Stimulated activated CD4-positive, alpha-beta T cell treated with anti-CD3 and anti-CD28 coated beads, Interleukin-15, amount 100 ng/mL, for 48 hours (primary cell): ENCODE measurements at regions not wholly inside any gene's neighbourhood (a gene's known extent, or its start where the extent isn't known, plus 50 kb on each side); places are given as distances from the start of the nearest gene placed in this dataset.
"Not testable (repeated sequence)": the region's sequence is repeated elsewhere in the genome, so short reads cannot be mapped to it uniquely, and the experiment has no call there.

Experiments
- DNase-seq, 2 donors: peaks; one replicate each; pipeline ENCODE4 v3.0.0-alpha.2; 2020; ENCODE audit warnings: low read depth in 2 of 2

DNA sequence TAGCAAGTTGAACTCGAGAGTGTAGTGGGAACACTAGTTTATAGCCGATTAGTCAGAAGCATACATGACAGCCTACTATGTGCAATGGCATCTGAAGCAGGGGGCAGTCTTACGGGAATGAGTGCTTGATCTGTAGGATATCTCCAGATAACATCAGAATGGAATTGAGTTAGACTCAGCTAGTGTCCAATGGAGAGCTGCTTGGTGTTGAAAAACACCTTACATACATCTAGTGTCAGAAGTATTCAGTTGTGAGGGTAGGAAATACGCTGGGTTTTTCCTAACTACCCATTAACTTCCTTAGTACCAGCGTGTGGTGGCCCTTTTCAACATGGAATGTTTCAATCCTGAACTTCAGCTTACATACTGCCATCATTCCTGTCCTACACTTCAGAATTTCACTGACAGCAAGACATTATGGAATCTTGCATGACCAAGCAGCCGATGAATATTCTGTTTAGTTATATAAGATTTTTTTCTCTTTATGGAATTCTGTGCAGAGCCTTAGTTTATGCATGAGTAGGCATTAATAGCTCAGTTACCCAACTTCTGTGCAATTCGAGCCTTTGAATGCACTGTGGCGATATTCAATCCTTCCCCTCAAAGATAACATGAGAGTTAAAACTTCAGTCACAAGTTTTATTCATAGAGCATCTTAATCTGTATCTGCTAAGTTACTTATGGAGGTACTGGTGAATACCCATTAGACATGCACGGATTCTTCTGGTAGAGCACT, 218.6 kb upstream of the MOCS1 start:
- DNase-seq, result no peak

DNA sequence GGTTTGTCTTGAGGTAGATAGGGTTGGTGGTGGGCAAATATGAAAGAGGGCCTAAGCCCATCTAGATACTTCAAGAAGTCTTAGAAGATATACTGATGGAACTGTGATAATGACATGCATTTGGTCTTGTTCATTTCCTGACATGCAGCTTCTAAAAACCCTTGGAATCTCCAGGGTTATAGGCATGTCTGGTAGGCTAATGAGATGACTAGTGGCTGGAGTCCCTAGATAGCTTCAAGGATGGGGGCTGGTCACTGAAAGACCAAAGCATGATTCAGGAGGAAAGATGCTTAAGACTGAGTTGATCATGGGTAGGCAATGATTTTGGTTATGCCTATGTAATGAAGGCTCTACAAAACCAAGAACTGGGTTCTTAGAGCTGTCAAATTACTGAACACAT, 217.9 kb upstream of the MOCS1 start:
- no peak for DNase-seq

- DNase-seq, result no peak
Observed at GRCh38 chr6:40148882-40149573, 214.8 kb upstream of the MOCS1 start.

DNA sequence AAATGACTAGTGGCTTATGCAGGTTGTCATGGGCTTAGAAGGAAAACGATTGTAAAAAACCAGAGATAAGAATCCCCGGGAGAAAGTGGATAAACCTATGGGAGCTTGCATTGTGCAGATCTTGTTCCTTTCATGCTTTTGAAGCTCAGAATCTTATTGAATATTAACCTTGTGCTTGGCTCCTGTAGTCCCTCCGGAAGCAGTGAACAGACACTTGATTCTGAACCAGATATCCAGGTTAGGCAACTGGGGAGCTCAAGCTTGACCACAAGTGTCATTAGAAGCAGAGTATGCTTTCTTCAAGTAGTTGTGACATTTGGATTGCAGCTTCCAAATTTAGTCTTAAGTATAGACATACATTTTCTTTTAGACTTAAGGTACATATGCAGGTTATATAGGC, 212.6 kb upstream of the MOCS1 start:
- DNase-seq, result no peak

GRCh38 chr6:40139447-40139846, 205.2 kb upstream of the MOCS1 start:
- no peak for DNase-seq

GRCh38 chr6:40138273-40138720, 204.0 kb upstream of the MOCS1 start:
- no peak for DNase-seq

DNA sequence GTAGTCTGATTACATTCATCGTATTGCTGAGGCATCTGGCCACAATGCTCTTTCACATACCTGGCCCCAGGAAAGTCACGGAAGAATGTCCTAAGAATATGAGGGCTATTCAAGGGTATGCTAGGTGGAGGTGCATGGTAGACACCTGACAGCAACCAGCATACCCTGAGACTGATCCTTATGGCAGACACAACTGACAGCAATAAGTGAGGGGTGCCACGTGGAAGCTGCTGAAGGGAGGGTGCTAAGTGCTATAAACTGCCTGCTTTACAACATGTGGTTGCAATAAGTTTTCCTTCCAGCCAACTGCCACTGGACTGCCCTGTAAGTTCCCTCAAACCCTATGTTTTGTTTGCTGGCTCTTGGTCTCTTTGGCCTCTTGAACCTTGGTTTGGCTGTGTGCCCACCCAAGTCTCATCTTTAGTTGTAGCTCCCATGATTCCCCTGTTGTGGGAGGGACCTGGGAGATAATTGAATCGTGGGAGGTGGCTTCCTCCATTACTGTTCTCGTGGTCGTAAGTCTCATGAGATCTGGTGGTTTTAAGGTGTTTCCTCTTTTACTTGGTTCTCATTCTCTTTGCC, 201.3 kb upstream of the MOCS1 start:
- no peak for DNase-seq

DNA sequence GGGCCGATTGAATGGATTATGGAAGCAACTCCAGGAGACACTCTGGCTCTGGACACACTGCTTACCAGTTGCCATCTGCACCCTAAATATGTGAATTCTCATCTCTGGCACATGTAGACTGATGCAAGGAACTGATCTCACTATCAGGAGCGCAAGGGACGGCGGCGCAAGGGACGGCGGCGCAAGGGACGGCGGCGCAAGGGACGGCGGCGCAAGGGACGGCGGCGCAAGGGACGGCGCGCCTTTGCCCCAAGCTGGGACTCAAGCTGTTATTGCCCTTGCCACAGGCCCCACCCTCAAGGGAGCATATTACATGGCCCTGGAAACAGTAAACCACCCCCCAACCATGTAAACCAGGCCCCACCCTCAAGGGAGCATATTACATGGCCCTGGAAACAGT, 199.7 kb upstream of the MOCS1 start:
- not testable (repeated sequence) for DNase-seq

GRCh38 chr6:40131675-40132074, 197.4 kb upstream of the MOCS1 start:
- no peak for DNase-seq

DNA sequence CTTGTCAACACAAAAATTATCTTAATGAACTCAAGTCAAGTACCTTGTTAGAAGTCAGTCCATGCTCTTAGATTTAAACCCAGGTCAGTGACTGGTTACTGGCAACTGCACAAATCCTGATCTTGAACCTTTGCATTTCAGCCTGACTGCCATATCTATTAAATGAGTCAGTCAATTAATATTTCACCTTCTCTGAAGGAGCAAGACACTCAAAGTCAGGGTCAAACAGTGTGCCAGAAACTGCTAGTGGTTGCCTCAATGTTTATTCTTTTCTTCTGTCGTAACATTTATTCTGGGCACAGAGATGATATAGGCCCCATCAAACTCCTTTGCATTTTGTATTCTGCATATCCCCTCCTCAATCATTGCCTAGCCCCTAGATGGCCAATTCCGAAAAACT, 193.9 kb upstream of the MOCS1 start:
- no peak for DNase-seq

- DNase-seq, result no peak
Observed at GRCh38 chr6:40125680-40126394, 191.6 kb upstream of the MOCS1 start.

- DNase-seq, result no peak
Observed at GRCh38 chr6:40124924-40125323, 190.7 kb upstream of the MOCS1 start.

- DNase-seq, result no peak
Observed at GRCh38 chr6:40116832-40117231, 182.6 kb upstream of the MOCS1 start.

DNA sequence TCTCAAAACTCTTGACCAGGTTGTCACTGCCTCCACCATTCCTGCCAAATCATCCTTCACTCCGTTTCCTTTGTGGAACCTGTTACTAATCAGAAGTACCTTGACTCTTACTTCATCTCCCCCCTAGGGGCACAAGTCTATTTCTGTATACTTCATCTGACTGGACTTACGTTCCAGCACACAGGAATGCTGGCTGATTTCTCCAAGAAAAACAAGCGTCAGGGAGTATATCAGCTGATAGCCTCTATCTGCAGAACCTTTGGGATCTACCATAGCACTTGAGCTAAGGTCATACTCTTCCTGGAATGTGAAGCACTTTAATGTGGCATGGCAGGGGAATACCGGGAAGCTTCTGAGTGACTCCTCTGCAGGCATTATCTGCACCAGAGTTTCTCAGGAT, 178.1 kb upstream of the MOCS1 start:
- DNase-seq, result no peak

GRCh38 chr6:40108736-40109135, 174.5 kb upstream of the MOCS1 start:
- no peak for DNase-seq

DNA sequence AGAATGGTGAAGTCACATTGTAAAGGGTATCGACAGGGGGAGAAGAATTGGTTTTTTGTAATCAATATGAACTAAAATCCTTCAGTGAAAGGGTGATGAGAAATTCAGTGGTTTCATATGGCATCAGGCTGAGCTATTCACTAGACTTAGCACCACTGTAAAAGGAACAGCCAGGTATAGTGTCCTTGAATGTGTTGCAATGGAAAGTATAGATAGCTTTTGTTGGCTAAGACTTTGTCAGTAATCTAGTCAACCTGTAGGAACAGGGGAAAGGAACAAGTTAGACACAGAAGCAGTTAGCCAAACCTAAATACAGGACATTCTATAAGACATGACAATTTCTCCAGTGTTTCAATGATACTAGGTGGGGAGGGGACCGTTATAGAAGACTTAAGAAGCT, 172.6 kb upstream of the MOCS1 start:
- no peak for DNase-seq

DNA sequence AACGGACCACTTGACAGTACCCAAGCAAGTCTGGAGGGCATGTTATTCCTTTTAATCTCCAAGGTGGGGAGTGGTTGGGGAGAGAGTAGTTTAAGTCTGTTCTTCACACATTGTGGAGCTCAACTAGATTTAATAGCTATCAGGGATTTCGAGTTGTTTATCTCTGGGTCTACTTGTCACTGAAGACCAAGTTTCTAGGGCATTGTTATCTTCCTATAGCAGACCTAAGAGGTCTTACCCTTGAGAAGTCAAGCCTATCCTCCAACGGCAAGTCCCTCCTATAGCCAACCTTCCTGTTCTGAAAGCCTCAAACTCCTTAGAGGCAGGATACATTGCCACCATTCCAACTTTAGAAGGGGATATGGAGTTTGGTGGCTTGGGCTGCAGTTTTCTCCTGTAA, 164.5 kb upstream of the MOCS1 start:
- no peak for DNase-seq

- no peak for DNase-seq
Observed at GRCh38 chr6:40097590-40097989, 163.3 kb upstream of the MOCS1 start.

DNA sequence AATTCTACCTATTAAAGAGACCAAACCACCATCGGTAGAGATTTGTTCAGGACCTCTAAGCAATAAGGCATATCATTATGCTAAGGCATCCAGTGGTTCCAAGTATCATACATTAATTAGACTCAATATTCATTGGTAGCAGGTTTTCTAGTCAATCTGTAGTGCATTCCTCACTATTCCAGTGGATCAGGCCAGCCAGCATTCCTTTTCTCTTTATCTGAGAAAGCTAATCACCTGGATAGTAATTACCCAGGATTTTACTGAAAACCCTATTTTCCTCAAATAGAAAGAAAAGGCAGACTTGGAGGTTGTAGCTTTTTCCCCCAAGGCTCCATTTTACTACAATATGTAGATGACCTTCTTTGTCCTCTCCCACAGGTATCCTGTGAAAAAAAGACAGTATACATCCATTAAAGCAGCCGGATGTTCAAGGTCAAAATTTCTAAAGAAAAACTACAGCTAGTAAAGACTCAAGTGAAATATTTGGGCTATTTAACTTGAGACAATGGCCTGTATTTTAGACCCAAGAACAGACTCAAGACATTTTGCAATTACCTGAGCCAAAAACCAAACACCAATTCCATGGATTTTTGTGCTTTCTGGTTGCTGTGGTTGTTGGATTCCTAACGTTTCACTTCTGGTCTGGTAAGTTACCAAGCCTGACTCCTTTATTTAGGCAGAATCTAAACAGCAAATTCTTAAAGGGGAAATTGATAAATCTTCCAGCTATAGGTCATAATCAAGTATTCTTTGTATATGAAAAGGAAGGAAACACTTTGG, 149.1 kb upstream of the MOCS1 start:
- no peak for DNase-seq

DNA sequence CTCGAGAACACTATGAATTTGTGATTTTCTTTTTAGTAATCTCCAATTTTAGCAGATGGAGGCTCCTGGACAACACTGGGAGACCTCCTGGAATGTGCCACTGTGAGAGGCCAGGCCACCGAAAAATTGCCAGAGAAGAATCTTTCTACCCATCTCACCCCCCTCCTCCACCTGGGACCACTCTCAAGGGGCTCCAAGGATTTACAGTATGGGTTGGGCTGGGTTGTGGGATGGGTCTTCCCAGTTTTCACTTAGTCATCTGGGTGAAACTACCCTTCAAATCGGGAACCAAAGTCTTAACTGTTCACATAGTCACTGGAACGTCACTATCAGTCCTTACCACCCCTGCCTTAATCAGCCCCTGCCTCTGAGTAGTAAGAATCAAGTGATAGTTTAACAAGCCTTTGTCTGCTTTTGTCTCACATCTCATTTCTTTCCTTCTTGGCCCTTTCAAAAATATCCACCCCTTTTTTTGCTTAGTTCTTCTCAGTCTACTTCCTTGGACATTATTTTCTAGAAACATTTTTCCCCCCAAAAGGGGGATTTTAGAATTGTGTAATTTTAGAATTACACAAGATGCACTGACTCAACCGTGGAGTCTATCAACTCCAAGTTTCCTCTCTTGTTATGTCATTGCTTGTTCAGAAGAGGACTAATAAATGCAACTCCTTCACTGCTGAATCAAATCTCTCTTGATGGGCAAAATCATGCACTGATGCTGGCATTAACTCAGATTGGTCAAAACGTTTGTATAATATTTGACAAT, 148.2 kb upstream of the MOCS1 start:
- DNase-seq, result no peak

DNA sequence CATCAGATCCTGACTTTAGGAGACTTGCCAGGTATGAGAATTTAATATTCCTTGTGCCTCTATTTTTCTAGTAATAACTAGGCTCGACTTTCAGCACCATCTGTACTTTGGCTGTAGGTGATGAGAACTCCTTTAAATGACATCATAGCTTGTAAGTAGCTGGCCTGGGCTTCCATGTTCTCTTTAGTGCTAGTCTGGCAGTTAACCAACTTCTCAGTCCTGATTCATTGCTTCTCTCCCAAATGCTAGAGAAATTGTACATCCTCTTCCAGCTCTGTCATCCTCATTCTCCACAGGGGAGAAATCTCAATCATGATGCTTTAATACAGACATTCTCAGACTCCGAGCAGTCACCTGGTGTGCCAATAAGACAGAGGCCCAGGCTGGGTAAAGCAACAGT, 143.5 kb upstream of the MOCS1 start:
- no peak for DNase-seq
